ENCODE measurements at regions not wholly inside any gene's neighbourhood (a gene's known extent, or its start where the extent isn't known, plus 50 kb on each side); places are given as distances from the start of the nearest gene placed in this dataset.

- TF ChIP-seq, protein P1, sequence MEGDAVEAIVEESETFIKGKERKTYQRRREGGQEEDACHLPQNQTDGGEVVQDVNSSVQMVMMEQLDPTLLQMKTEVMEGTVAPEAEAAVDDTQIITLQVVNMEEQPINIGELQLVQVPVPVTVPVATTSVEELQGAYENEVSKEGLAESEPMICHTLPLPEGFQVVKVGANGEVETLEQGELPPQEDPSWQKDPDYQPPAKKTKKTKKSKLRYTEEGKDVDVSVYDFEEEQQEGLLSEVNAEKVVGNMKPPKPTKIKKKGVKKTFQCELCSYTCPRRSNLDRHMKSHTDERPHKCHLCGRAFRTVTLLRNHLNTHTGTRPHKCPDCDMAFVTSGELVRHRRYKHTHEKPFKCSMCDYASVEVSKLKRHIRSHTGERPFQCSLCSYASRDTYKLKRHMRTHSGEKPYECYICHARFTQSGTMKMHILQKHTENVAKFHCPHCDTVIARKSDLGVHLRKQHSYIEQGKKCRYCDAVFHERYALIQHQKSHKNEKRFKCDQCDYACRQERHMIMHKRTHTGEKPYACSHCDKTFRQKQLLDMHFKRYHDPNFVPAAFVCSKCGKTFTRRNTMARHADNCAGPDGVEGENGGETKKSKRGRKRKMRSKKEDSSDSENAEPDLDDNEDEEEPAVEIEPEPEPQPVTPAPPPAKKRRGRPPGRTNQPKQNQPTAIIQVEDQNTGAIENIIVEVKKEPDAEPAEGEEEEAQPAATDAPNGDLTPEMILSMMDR (IDR thresholded peaks at IDR 0.05): no peak
- TF ChIP-seq POLR2A (IDR thresholded peaks at IDR 0.05) (no peak), POLR2AphosphoS5 (IDR thresholded peaks at IDR 0.05) (no peak)
Measured at GRCh38 chr4:17024425-17024824, 126.0 kb upstream of the LDB2 start.

Data from sigmoid colon (tissue), 4 donors.